ENCODE measurements at regions not wholly inside any gene's neighbourhood (a gene's known extent, or its start where the extent isn't known, plus 50 kb on each side); places are given as distances from the start of the nearest gene placed in this dataset.

DNA sequence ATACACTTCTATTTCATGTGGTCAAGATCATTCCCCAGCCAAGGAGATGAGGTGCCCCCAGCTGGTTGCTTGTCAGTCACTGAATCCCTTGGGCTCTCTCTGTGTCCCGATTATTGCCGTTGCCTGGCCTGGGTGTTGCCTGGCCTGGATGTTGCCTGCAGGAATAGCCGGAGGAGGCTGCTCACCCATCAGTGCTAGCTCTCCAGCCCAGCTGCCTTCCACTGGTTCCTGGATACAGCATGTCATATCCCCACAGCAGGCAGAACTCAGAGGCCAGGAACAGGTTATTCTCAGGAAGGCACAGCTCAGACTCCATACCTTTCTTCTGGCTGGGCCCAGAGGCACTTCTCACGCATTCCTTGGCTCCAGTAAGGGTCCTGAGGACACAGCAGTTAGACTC lies 542.1 kb upstream of the MGMT start:
- TF ChIP-seq EGR1 (IDR thresholded peaks at IDR 0.05; ENCODE audit: low read depth in 2 of 2), result no peak
- TF ChIP-seq RXRA (IDR thresholded peaks at IDR 0.05), result no peak
- TF ChIP-seq MAX (IDR thresholded peaks at IDR 0.05), result no peak
- TF ChIP-seq HNF4G (IDR thresholded peaks at IDR 0.05), result no peak
- no peak for TF ChIP-seq YY1 (IDR thresholded peaks at IDR 0.05)
- no peak for TF ChIP-seq FOXA1 (IDR thresholded peaks at IDR 0.05)
- no peak for TF ChIP-seq RAD21 (IDR thresholded peaks at IDR 0.05)
- TF ChIP-seq CTCF (IDR thresholded peaks at IDR 0.05; ENCODE audit: low read depth, low read length, missing input control), result no peak
- TF ChIP-seq NR2F2 (IDR thresholded peaks at IDR 0.05), result no peak
- H3K27me3 ChIP-seq (ENCODE audit: control insufficient read depth in 4 of 4, insufficient read depth in 4 of 4, low read length in 3 of 4), result peaks cover 0 to 3% (median 0%) of the 10 kb centered on the region in 4 donors
- no peak overlapping the region for H3K4me3 ChIP-seq (ENCODE audit: low read depth in 1 of 3, low read length in 3 of 3)
- 92% methylated on average over 4 of the region's 4 CpGs for WGBS
- no peaks in the 10 kb centered on the region for H3K9me3 ChIP-seq (ENCODE audit: control insufficient read depth in 4 of 4, low read length in 3 of 4)
- no peak overlapping the region for H3K27ac ChIP-seq (ENCODE audit: low read depth in 1 of 2, low read length in 2 of 2)
- no peak overlapping the region for H3K9ac ChIP-seq (ENCODE audit: low read depth in 1 of 2, low read length in 2 of 2)
- H3K36me3 ChIP-seq (ENCODE audit: control insufficient read depth in 4 of 4, insufficient read depth in 3 of 4, low read depth in 1 of 4, low read length in 3 of 4), result no peaks in the 10 kb centered on the region
- peaks cover 0 to 9% (median 0%) of the 10 kb centered on the region in 4 donors for H3K4me1 ChIP-seq (ENCODE audit: control insufficient read depth in 4 of 4, insufficient read depth in 4 of 4, low read length in 3 of 4)
- DNase-seq (ENCODE audit: low spot score), result no peak

GRCh38 chr10:128926711-128927110 lies 540.3 kb upstream of the MGMT start:
- no peak overlapping the region for H3K27ac ChIP-seq (ENCODE audit: low read depth in 1 of 2, low read length in 2 of 2)
- no peak for DNase-seq (ENCODE audit: low spot score)
- 80% methylated on average over 11 of the region's 11 CpGs for WGBS

More at GRCh38 chr10:128926711-128927110, 540.3 kb upstream of the MGMT start:
- H3K36me3 ChIP-seq (ENCODE audit: control insufficient read depth in 4 of 4, insufficient read depth in 3 of 4, low read depth in 1 of 4, low read length in 3 of 4), result no peaks in the 10 kb centered on the region
- H3K4me1 ChIP-seq (ENCODE audit: control insufficient read depth in 4 of 4, insufficient read depth in 4 of 4, low read length in 3 of 4), result peaks cover 0 to 9% (median 0%) of the 10 kb centered on the region in 4 donors
- TF ChIP-seq TAF1 (conservative IDR thresholded peaks at IDR 0.05), result no peak
- no peak for TF ChIP-seq CTCF (IDR thresholded peaks at IDR 0.05; ENCODE audit: low read depth, low read length, missing input control)
- no peak for TF ChIP-seq HNF4A (conservative IDR thresholded peaks at IDR 0.05)
- no peak for TF ChIP-seq GABPA (IDR thresholded peaks at IDR 0.05 in 1 of 2, conservative IDR thresholded peaks at IDR 0.05 in 1 of 2)
- no peak for TF ChIP-seq RXRA (IDR thresholded peaks at IDR 0.05)
- TF ChIP-seq FOXA2 (IDR thresholded peaks at IDR 0.05), result no peak
- TF ChIP-seq SP1 (IDR thresholded peaks at IDR 0.05), result no peak
- TF ChIP-seq NR2F2 (IDR thresholded peaks at IDR 0.05), result no peak
- no peak for TF ChIP-seq ATF3 (IDR thresholded peaks at IDR 0.05)
- no peak for TF ChIP-seq EGR1 (IDR thresholded peaks at IDR 0.05; ENCODE audit: low read depth in 2 of 2)
- TF ChIP-seq YY1 (IDR thresholded peaks at IDR 0.05), result no peak
- TF ChIP-seq FOXA1 (IDR thresholded peaks at IDR 0.05), result no peak
- TF ChIP-seq JUND (IDR thresholded peaks at IDR 0.05), result no peak
- H3K9ac ChIP-seq (ENCODE audit: low read depth in 1 of 2, low read length in 2 of 2), result no peak overlapping the region
- H3K4me3 ChIP-seq (ENCODE audit: low read depth in 1 of 3, low read length in 3 of 3), result no peak overlapping the region
- H3K27me3 ChIP-seq (ENCODE audit: control insufficient read depth in 4 of 4, insufficient read depth in 4 of 4, low read length in 3 of 4), result no peaks in the 10 kb centered on the region
- no peaks in the 10 kb centered on the region for H3K9me3 ChIP-seq (ENCODE audit: control insufficient read depth in 4 of 4, low read length in 3 of 4)

Measured in liver (tissue), 8 donors.